HCT116 (cell line): ENCODE measurements at regions not wholly inside any gene's neighbourhood (a gene's known extent, or its start where the extent isn't known, plus 50 kb on each side); places are given as distances from the start of the nearest gene placed in this dataset.

ENCODE experiments used
- CEBPB ChIP-seq: IDR thresholded peaks from 2 replicates; pipeline ENCODE4 v1.6.1; 2012; ENCODE audit warnings: low read depth
- CTCF ChIP-seq, 3 experiments: fragments of 200-600 bp in 1 of 3; sonication (generic) in 1 of 3; IDR thresholded peaks in 2 of 3; conservative IDR thresholded peaks in 1 of 3; 2 replicates each; pipeline ENCODE4 v1.5.1; 2012 to 2017; ENCODE audit warnings: low read depth in 2 of 3, low read length in 2 of 3, antibody characterized with exemption in 1 of 3, borderline replicate concordance in 1 of 3, control low read depth in 1 of 3, mild to moderate bottlenecking in 1 of 3, mixed read lengths in 1 of 3, mixed run types in 1 of 3, moderate library complexity in 1 of 3; ENCODE audit not compliant: insufficient read depth in 1 of 3
- EZH2 ChIP-seq: fragments of 200-600 bp; sonication (generic); IDR thresholded peaks from 2 replicates; pipeline ENCODE4 v1.6.1; 2017; ENCODE audit warnings: antibody characterized with exemption, mixed run types
- EZH2phosphoT487 ChIP-seq: fragments of 200-600 bp; IDR thresholded peaks from 2 replicates; pipeline ENCODE4 v1.6.1; 2018; ENCODE audit warnings: antibody characterized with exemption, borderline replicate concordance
- FOSL1 ChIP-seq: IDR thresholded peaks from 2 replicates; pipeline ENCODE4 v1.6.1; 2012; ENCODE audit warnings: low read depth
- MAX ChIP-seq: IDR thresholded peaks from 2 replicates; pipeline ENCODE4 v1.6.1; 2012
- POLR2A ChIP-seq: IDR thresholded peaks from 2 replicates; pipeline ENCODE4 v1.7.0; 2011; ENCODE audit warnings: borderline replicate concordance; ENCODE audit not compliant: insufficient read depth, insufficient read length; ENCODE audit errors: extremely low read depth
- POLR2AphosphoS5 ChIP-seq: IDR thresholded peaks from 2 replicates; pipeline ENCODE4 v1.6.1; 2011; ENCODE audit warnings: mild to moderate bottlenecking, low read depth, low read length, moderate library complexity
- RAD21 ChIP-seq: IDR thresholded peaks from 2 replicates; pipeline ENCODE4 v1.6.1; 2012; ENCODE audit warnings: low read depth, mild to moderate bottlenecking
- REST ChIP-seq: IDR thresholded peaks from 2 replicates; pipeline ENCODE4 v1.6.1; 2012; ENCODE audit warnings: low read depth
- SRF ChIP-seq: IDR thresholded peaks from 2 replicates; pipeline ENCODE4 v1.6.1; 2012; ENCODE audit warnings: low read depth
- YY1 ChIP-seq: IDR thresholded peaks from 2 replicates; pipeline ENCODE4 v1.6.1; 2011; ENCODE audit warnings: low read length, low read depth, moderate library complexity, mild to moderate bottlenecking; ENCODE audit not compliant: insufficient replicate concordance; ENCODE audit errors: extremely low read depth
- ZNF274 ChIP-seq: fragments of 200-500 bp; sonication (Bioruptor generic); IDR thresholded peaks from 2 replicates; pipeline ENCODE4 v1.6.1; 2014; ENCODE audit warnings: mild to moderate bottlenecking, low read depth, low read length, inconsistent platforms

GRCh38 chr13:40472427-40473220, 193.8 kb downstream of the FOXO1 start:
- no peak for TF ChIP-seq CTCF (IDR thresholded peaks at IDR 0.05 in 2 of 3, conservative IDR thresholded peaks at IDR 0.05 in 1 of 3; ENCODE audit: borderline replicate concordance in 1 of 3, insufficient read depth in 1 of 3, low read depth in 2 of 3, low read length in 2 of 3)
- TF ChIP-seq RAD21, result no peak
- TF ChIP-seq REST, result no peak
- TF ChIP-seq EZH2, result no peak
- no peak for TF ChIP-seq POLR2AphosphoS5
- no peak for TF ChIP-seq YY1
- TF ChIP-seq EZH2phosphoT487, result no peak
- TF ChIP-seq POLR2A, result no peak
- no peak for TF ChIP-seq MAX
- no peak for TF ChIP-seq SRF
- TF ChIP-seq CEBPB, result no peak
- no peak for TF ChIP-seq FOSL1
- TF ChIP-seq ZNF274, result no peak
